ENCODE measurements at regions not wholly inside any gene's neighbourhood (a gene's known extent, or its start where the extent isn't known, plus 50 kb on each side); places are given as distances from the start of the nearest gene placed in this dataset.

- H3K27me3 ChIP-seq (ENCODE audit: insufficient read depth, low read depth, low read length) = no peaks in the 10 kb centered on the region
- H2AFZ ChIP-seq (ENCODE audit: low read depth, low read length) = no peak overlapping the region
- H4K20me1 ChIP-seq (ENCODE audit: insufficient read depth) = no peaks in the 10 kb centered on the region
- H3K27ac ChIP-seq (ENCODE audit: low read length) = no peak overlapping the region
- no peak overlapping the region for H3K9ac ChIP-seq (ENCODE audit: low read length)
- TF ChIP-seq SMC3 (conservative IDR thresholded peaks at IDR 0.05; ENCODE audit: poor library complexity) = no peak
- no peak for TF ChIP-seq EP300 (conservative IDR thresholded peaks at IDR 0.05; ENCODE audit: poor library complexity, severe bottlenecking)
- TF ChIP-seq, protein P1, sequence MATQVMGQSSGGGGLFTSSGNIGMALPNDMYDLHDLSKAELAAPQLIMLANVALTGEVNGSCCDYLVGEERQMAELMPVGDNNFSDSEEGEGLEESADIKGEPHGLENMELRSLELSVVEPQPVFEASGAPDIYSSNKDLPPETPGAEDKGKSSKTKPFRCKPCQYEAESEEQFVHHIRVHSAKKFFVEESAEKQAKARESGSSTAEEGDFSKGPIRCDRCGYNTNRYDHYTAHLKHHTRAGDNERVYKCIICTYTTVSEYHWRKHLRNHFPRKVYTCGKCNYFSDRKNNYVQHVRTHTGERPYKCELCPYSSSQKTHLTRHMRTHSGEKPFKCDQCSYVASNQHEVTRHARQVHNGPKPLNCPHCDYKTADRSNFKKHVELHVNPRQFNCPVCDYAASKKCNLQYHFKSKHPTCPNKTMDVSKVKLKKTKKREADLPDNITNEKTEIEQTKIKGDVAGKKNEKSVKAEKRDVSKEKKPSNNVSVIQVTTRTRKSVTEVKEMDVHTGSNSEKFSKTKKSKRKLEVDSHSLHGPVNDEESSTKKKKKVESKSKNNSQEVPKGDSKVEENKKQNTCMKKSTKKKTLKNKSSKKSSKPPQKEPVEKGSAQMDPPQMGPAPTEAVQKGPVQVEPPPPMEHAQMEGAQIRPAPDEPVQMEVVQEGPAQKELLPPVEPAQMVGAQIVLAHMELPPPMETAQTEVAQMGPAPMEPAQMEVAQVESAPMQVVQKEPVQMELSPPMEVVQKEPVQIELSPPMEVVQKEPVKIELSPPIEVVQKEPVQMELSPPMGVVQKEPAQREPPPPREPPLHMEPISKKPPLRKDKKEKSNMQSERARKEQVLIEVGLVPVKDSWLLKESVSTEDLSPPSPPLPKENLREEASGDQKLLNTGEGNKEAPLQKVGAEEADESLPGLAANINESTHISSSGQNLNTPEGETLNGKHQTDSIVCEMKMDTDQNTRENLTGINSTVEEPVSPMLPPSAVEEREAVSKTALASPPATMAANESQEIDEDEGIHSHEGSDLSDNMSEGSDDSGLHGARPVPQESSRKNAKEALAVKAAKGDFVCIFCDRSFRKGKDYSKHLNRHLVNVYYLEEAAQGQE (IDR thresholded peaks at IDR 0.05; ENCODE audit: borderline replicate concordance) = no peak
- TF ChIP-seq POLR2AphosphoS5 (IDR thresholded peaks at IDR 0.05) = no peak
- TF ChIP-seq EZH2 (IDR thresholded peaks at IDR 0.05; ENCODE audit: borderline replicate concordance, insufficient read depth, low read length, poor library complexity, severe bottlenecking) = no peak
- TF ChIP-seq CTCF (IDR thresholded peaks at IDR 0.05; ENCODE audit: poor library complexity, severe bottlenecking) = no peak
- no peak for TF ChIP-seq RAD21 (conservative IDR thresholded peaks at IDR 0.05)
- no peak for TF ChIP-seq MXI1 (conservative IDR thresholded peaks at IDR 0.05; ENCODE audit: poor library complexity, severe bottlenecking)
- no peak for TF ChIP-seq TAF1 (IDR thresholded peaks at IDR 0.05; ENCODE audit: low read depth)
- H3K79me2 ChIP-seq (replicated peaks; ENCODE audit: insufficient read depth, low read length) = no peaks in the 10 kb centered on the region
- H3K36me3 ChIP-seq (ENCODE audit: insufficient read depth, low read length) = no peaks in the 10 kb centered on the region
- H3F3A ChIP-seq (ENCODE audit: insufficient read depth, low read length, poor library complexity, severe bottlenecking) = no peaks in the 10 kb centered on the region
- no peaks in the 10 kb centered on the region for H3K9me3 ChIP-seq (ENCODE audit: low read length)
- no peak overlapping the region for H3K4me3 ChIP-seq (ENCODE audit: low read length)
- no peaks in the 10 kb centered on the region for H3K9me2 ChIP-seq (ENCODE audit: insufficient read depth, low read length)
- H3K4me2 ChIP-seq (ENCODE audit: low read length) = no peak overlapping the region
Measured at GRCh38 chr1:30415171-30415940, 308.0 kb downstream of the MATN1 start.

- Histone ChIP-seq H3F3A (ENCODE audit: insufficient read depth, low read length, poor library complexity, severe bottlenecking) (no peaks in the 10 kb centered on the region), H3K9ac (ENCODE audit: low read length) (no peak overlapping the region), H2AFZ (ENCODE audit: low read depth, low read length) (no peak overlapping the region), H3K27me3 (ENCODE audit: insufficient read depth, low read depth, low read length) (no peaks in the 10 kb centered on the region), H3K9me2 (ENCODE audit: insufficient read depth, low read length) (no peaks in the 10 kb centered on the region), H4K20me1 (ENCODE audit: insufficient read depth) (no peaks in the 10 kb centered on the region), H3K4me2 (ENCODE audit: low read length) (no peak overlapping the region), H3K27ac (ENCODE audit: low read length) (no peak overlapping the region), H3K36me3 (ENCODE audit: insufficient read depth, low read length) (no peaks in the 10 kb centered on the region), H3K4me3 (ENCODE audit: low read length) (no peak overlapping the region), H3K79me2 (replicated peaks; ENCODE audit: insufficient read depth, low read length) (no peaks in the 10 kb centered on the region), H3K9me3 (ENCODE audit: low read length) (no peaks in the 10 kb centered on the region)
- TF ChIP-seq SMC3 (conservative IDR thresholded peaks at IDR 0.05; ENCODE audit: poor library complexity) = no peak
- TF ChIP-seq POLR2AphosphoS5 (IDR thresholded peaks at IDR 0.05) = no peak
- no peak for TF ChIP-seq TAF1 (IDR thresholded peaks at IDR 0.05; ENCODE audit: low read depth)
- TF ChIP-seq MXI1 (conservative IDR thresholded peaks at IDR 0.05; ENCODE audit: poor library complexity, severe bottlenecking) = no peak
- TF ChIP-seq EZH2 (IDR thresholded peaks at IDR 0.05; ENCODE audit: borderline replicate concordance, insufficient read depth, low read length, poor library complexity, severe bottlenecking) = no peak
- TF ChIP-seq, protein P1 (IDR thresholded peaks at IDR 0.05; ENCODE audit: borderline replicate concordance) = no peak
- no peak for TF ChIP-seq EP300 (conservative IDR thresholded peaks at IDR 0.05; ENCODE audit: poor library complexity, severe bottlenecking)
- TF ChIP-seq CTCF (IDR thresholded peaks at IDR 0.05; ENCODE audit: poor library complexity, severe bottlenecking) = no peak
- no peak for TF ChIP-seq RAD21 (conservative IDR thresholded peaks at IDR 0.05)
Measured at GRCh38 chr1:30414851-30415165, 308.6 kb downstream of the MATN1 start.

Data from neural cell (in vitro differentiated cells).